NCI-H1105 treated with DMSO at 0.1 percent for 48 hours (cell line): ENCODE measurements at regions not wholly inside any gene's neighbourhood (a gene's known extent, or its start where the extent isn't known, plus 50 kb on each side); places are given as distances from the start of the nearest gene placed in this dataset.

Source experiments
- DNase-seq: peaks from one replicate; lab custom pipeline; 2025; lab: John Stamatoyannopoulos, UW

GRCh38 chr11:36729825-36730224 is 131.8 kb upstream of the RAG2 start:
- DNase-seq = no peak

- no peak for DNase-seq
Measured at GRCh38 chr11:36726420-36726819, 128.4 kb upstream of the RAG2 start.

GRCh38 chr11:36724742-36725385 is 126.8 kb upstream of the RAG2 start:
- no peak for DNase-seq

GRCh38 chr11:36722421-36722820 is 124.4 kb upstream of the RAG2 start:
- no peak for DNase-seq

- DNase-seq = no peak
Measured at GRCh38 chr11:36719358-36720107, 121.5 kb upstream of the RAG2 start.

- no peak for DNase-seq
Measured at GRCh38 chr11:36718451-36718850, 120.4 kb upstream of the RAG2 start.

GRCh38 chr11:36713715-36714114 is 115.7 kb upstream of the RAG2 start:
- DNase-seq = no peak

GRCh38 chr11:36711104-36711825 is 113.2 kb upstream of the RAG2 start:
- no peak for DNase-seq
